ENCODE measurements at regions not wholly inside any gene's neighbourhood (a gene's known extent, or its start where the extent isn't known, plus 50 kb on each side); places are given as distances from the start of the nearest gene placed in this dataset.

GRCh38 chr12:115898670-115899069, 378.8 kb downstream of the MED13L start:
- Mint-ChIP-seq H3K27me3 (ENCODE audit: low read depth, poor library complexity) (peaks cover 10% of the 10 kb centered on the region), H3K9me3 (peaks cover 20% of the 10 kb centered on the region), H3K36me3 (ENCODE audit: low read depth) (peaks cover 4% of the 10 kb centered on the region), H3K4me3 (no peak overlapping the region), H3K27ac (no peak overlapping the region), H3K4me1 (peaks cover 28% of the 10 kb centered on the region)
- TF ChIP-seq CTCF (IDR thresholded peaks at IDR 0.05), result no peak
- DNase-seq, result no peak

DNA sequence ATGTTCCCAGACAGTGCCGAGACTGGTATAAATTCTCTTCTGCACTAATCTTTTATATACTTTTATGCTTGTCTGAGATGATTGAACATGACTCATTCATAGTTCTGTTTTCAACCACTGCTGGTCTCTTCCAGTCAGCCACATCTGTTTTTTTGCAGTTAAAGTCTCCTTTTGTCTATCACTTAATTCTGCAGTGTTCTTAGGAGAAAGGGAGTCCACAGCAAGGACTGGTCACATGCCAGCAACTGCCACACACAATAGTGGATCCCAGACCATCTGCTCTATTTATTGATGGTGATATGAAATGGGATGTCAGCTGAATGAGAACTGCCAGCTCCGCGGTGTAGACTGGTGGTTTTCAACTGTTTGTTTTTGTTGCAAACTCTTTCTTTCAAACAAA, 379.8 kb downstream of the MED13L start:
- H3K4me3 Mint-ChIP-seq, result no peak overlapping the region
- DNase-seq, result no peak
- no peak overlapping the region for H3K27ac Mint-ChIP-seq
- TF ChIP-seq CTCF (IDR thresholded peaks at IDR 0.05), result no peak
- H3K9me3 Mint-ChIP-seq, result peaks cover 13% of the 10 kb centered on the region
- H3K4me1 Mint-ChIP-seq, result peaks cover 37% of the 10 kb centered on the region
- peaks cover 10% of the 10 kb centered on the region for H3K27me3 Mint-ChIP-seq (ENCODE audit: low read depth, poor library complexity)
- no peaks in the 10 kb centered on the region for H3K36me3 Mint-ChIP-seq (ENCODE audit: low read depth)

- peaks cover 4% of the 10 kb centered on the region for H3K9me3 Mint-ChIP-seq
- peaks cover 36% of the 10 kb centered on the region for H3K4me1 Mint-ChIP-seq
- no peak overlapping the region for H3K27ac Mint-ChIP-seq
- TF ChIP-seq CTCF (IDR thresholded peaks at IDR 0.05), result peak; percentile 12
- DNase-seq, result no peak
- H3K27me3 Mint-ChIP-seq (ENCODE audit: low read depth, poor library complexity), result peaks cover 9% of the 10 kb centered on the region
- no peak overlapping the region for H3K4me3 Mint-ChIP-seq
- H3K36me3 Mint-ChIP-seq (ENCODE audit: low read depth), result no peaks in the 10 kb centered on the region
Observed at GRCh38 chr12:115895247-115895646, 382.2 kb downstream of the MED13L start.

DNA sequence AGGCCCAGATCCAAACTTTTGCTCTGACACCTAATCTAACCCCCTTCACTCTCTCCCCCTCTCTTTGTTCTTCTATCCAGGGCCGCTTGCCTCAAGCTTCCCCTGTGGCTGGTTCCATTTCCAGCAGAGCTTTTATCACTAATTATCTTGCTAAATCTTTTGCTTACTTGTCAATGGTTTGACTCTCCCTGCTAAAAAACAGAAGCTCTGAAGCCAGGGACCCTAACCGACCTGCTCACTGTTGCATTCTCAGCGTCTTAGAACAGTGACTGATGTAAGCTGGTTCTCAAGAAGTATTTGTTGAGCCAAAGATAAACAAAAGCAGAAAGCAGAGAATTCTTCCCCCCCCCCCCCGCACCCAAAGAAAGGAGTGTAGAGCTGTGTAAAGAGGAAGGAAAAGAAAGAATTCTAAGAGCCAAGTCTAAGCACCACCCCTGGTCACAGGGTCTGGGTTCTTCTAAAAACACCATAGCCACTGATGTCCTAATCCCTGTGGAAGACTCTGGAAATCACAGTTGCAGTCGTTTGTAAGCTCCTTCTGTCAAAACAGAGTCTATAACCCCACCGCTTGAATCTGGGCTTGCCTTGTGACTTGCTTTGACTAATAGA, 385.8 kb downstream of the MED13L start:
- Mint-ChIP-seq H3K4me3 (no peak overlapping the region), H3K27ac (no peak overlapping the region), H3K9me3 (peaks cover 4% of the 10 kb centered on the region), H3K4me1 (peaks cover 32% of the 10 kb centered on the region), H3K27me3 (ENCODE audit: low read depth, poor library complexity) (peaks cover 9% of the 10 kb centered on the region), H3K36me3 (ENCODE audit: low read depth) (no peaks in the 10 kb centered on the region)
- TF ChIP-seq CTCF (IDR thresholded peaks at IDR 0.05), result no peak
- no peak for DNase-seq

DNA sequence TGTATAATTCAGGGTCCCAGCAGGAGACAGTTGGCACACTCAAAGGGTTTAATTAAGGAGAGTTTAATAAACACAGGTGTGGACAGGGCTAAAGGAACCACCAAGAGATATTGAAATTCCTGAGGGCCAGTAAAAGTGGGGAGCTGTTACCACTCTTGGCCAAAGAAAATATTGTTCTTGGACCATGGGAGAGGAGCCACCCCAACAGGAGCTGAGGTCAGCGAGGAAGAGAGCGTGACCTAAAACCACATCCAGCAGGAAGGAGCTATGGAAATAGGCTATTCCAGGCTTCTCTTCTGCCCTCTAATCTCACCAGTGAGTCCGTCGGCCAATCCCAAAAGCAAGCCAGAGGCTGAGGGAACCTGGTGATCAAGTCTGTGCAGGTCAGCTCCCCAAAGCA, 390.8 kb downstream of the MED13L start:
- DNase-seq, result no peak
- Mint-ChIP-seq H3K4me3 (no peak overlapping the region), H3K4me1 (peaks cover 54% of the 10 kb centered on the region), H3K9me3 (peaks cover 10% of the 10 kb centered on the region), H3K36me3 (ENCODE audit: low read depth) (peaks cover 4% of the 10 kb centered on the region), H3K27ac (peak overlapping the region; percentile 90), H3K27me3 (ENCODE audit: low read depth, poor library complexity) (peaks cover 2% of the 10 kb centered on the region)
- no peak for TF ChIP-seq CTCF (IDR thresholded peaks at IDR 0.05)

- peaks cover 10% of the 10 kb centered on the region for H3K9me3 Mint-ChIP-seq
- DNase-seq, result no peak
- peak overlapping the region; percentile 90 for H3K27ac Mint-ChIP-seq
- H3K36me3 Mint-ChIP-seq (ENCODE audit: low read depth), result peaks cover 4% of the 10 kb centered on the region
- peak overlapping the region; percentile 47 for H3K4me3 Mint-ChIP-seq
- peaks cover 59% of the 10 kb centered on the region for H3K4me1 Mint-ChIP-seq
- H3K27me3 Mint-ChIP-seq (ENCODE audit: low read depth, poor library complexity), result no peaks in the 10 kb centered on the region
- TF ChIP-seq CTCF (IDR thresholded peaks at IDR 0.05), result no peak
Observed at GRCh38 chr12:115885040-115885690, 392.3 kb downstream of the MED13L start.

Measured in nephron progenitor cell (in vitro differentiated cells).